ENCODE measurements at regions not wholly inside any gene's neighbourhood (a gene's known extent, or its start where the extent isn't known, plus 50 kb on each side); places are given as distances from the start of the nearest gene placed in this dataset.

DNA sequence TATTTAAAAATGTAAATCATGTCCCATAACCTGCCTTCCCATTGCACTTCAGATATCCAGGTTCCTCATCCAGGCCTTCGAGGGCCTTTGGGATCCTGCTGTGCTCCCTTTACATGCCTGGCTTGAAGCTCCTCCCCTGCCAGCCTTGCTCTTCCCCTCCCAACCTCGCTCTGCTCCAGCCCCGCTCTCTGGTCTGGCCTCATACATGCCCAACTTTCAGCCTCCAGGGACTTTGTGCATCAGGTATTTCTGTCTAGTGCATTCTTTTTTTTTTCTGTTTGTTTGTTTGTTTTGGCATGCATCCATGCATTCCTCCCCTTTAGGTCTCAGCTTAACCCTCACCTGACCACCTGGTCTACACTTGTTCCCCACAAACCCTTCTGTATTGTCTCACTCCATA lies 160.3 kb downstream of the SNX10 start:
- BruUV-seq (replicated peaks), result no TSS peak

DNA sequence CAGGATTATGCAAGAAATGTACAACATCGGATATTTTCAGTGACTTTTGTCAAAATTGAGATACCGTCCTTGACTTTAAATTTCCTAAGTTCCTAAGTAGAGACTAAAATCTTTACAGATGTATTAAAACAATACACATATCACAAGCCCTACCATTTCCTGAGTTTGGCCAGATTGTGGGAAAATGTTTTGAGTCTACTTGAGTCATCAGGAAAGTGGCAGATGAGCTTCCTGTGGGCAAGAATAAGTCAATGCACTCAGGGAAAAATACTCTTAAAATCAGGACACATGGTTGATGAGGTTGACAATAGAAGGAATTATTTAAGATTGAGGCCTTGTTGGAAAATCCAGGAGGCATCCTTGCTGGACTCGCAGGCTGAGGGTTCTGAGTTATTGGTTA lies 162.5 kb downstream of the SNX10 start:
- Histone ChIP-seq H3F3A (ENCODE audit: insufficient read depth, low read depth) (peaks cover 21% of the 10 kb centered on the region), H2AFZ (no peak overlapping the region), H3K9me2 (ENCODE audit: insufficient read depth) (no peaks in the 10 kb centered on the region), H3K4me2 (no peak overlapping the region), H4K20me1 (ENCODE audit: insufficient read depth) (no peaks in the 10 kb centered on the region), H3K9me3 (ENCODE audit: insufficient read depth, low read depth) (no peaks in the 10 kb centered on the region), H3K4me1 (replicated peaks; ENCODE audit: insufficient read depth) (peaks cover 32% of the 10 kb centered on the region), H3K4me3 (no peak overlapping the region), H3K79me2 (ENCODE audit: low read depth) (no peaks in the 10 kb centered on the region), H3K36me3 (ENCODE audit: low read depth) (no peaks in the 10 kb centered on the region), H3K27ac (no peak overlapping the region), H3K27me3 (ENCODE audit: insufficient read depth, low read depth) (no peaks in the 10 kb centered on the region)
- ChIA-PET CTCF (no interaction called here), POLR2A (ENCODE audit: unreplicated experiment) (no interaction called here)
- BruUV-seq (replicated peaks), result no TSS peak
- no peak for DNase-seq
- no peak for TF ChIP-seq EZH2 (IDR thresholded peaks at IDR 0.05; ENCODE audit: low read depth)
- TF ChIP-seq, protein P1, sequence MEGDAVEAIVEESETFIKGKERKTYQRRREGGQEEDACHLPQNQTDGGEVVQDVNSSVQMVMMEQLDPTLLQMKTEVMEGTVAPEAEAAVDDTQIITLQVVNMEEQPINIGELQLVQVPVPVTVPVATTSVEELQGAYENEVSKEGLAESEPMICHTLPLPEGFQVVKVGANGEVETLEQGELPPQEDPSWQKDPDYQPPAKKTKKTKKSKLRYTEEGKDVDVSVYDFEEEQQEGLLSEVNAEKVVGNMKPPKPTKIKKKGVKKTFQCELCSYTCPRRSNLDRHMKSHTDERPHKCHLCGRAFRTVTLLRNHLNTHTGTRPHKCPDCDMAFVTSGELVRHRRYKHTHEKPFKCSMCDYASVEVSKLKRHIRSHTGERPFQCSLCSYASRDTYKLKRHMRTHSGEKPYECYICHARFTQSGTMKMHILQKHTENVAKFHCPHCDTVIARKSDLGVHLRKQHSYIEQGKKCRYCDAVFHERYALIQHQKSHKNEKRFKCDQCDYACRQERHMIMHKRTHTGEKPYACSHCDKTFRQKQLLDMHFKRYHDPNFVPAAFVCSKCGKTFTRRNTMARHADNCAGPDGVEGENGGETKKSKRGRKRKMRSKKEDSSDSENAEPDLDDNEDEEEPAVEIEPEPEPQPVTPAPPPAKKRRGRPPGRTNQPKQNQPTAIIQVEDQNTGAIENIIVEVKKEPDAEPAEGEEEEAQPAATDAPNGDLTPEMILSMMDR (conservative IDR thresholded peaks at IDR 0.05), result no peak
- intact Hi-C loops (cut with micrococcal nuclease; ENCODE audit: unreplicated experiment), result loop anchor here (5.0 kb wide), 1 partner anchor 198 kb away; no protein-coding TSS in a partner anchor

More for the DNA sequence above, 160.3 kb downstream of the SNX10 start:
- Histone ChIP-seq H3K27me3 (ENCODE audit: insufficient read depth, low read depth) (no peaks in the 10 kb centered on the region), H3K9me3 (ENCODE audit: insufficient read depth, low read depth) (no peaks in the 10 kb centered on the region), H3K4me2 (peak overlapping the region; percentile 23), H4K20me1 (ENCODE audit: insufficient read depth) (no peaks in the 10 kb centered on the region), H2AFZ (no peak overlapping the region), H3K36me3 (ENCODE audit: low read depth) (no peaks in the 10 kb centered on the region), H3K79me2 (ENCODE audit: low read depth) (no peaks in the 10 kb centered on the region), H3F3A (ENCODE audit: insufficient read depth, low read depth) (peaks cover 21% of the 10 kb centered on the region), H3K27ac (no peak overlapping the region), H3K4me1 (replicated peaks; ENCODE audit: insufficient read depth) (peaks cover 34% of the 10 kb centered on the region), H3K9me2 (ENCODE audit: insufficient read depth) (no peaks in the 10 kb centered on the region), H3K4me3 (no peak overlapping the region)
- intact Hi-C loops (cut with micrococcal nuclease; ENCODE audit: unreplicated experiment), result loop anchor here (1.0 to 5.0 kb wide), 4 partner anchors 53 to 213 kb away; no protein-coding TSS in a partner anchor
- peak; percentile 72 to 84 for DNase-seq
- ChIA-PET CTCF (no interaction called here), POLR2A (ENCODE audit: unreplicated experiment) (no interaction called here)
- no peak for TF ChIP-seq EZH2 (IDR thresholded peaks at IDR 0.05; ENCODE audit: low read depth)
- TF ChIP-seq, protein P1 (conservative IDR thresholded peaks at IDR 0.05), result no peak

DNA sequence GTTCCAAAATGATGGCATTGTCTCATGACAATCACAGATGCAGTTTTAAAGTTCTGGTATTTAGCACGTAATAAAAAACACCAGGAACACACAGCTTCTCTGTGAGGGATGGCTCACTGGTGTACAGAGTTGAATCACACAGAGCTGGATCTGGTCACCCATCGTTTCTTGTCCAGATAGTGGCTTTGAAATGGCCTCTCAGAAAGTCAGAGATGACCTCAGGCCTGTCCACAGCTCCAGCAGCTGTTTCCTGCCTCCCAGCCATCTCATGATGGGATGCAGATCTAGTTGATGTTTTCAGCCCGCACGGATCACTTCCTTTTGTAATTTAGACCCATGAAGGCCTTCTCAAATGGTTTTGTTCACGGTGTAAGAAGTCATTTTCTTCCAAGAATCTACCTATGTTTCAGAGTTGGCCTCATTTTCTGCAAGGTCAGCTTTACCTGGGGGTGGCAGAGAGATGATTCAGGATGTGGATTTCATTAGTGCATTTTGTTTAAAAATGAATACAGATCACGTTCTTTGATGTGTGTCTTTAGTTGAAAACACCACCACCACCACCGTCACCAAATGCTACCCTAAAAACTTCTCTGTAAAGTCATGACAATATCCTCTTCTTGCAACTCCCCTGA lies 166.2 kb downstream of the SNX10 start:
- Histone ChIP-seq H2AFZ (no peak overlapping the region), H3K36me3 (ENCODE audit: low read depth) (no peaks in the 10 kb centered on the region), H3K9me3 (ENCODE audit: insufficient read depth, low read depth) (no peaks in the 10 kb centered on the region), H3K4me2 (no peak overlapping the region), H3K4me3 (no peak overlapping the region), H4K20me1 (ENCODE audit: insufficient read depth) (no peaks in the 10 kb centered on the region), H3K27me3 (ENCODE audit: insufficient read depth, low read depth) (no peaks in the 10 kb centered on the region), H3K9me2 (ENCODE audit: insufficient read depth) (no peaks in the 10 kb centered on the region), H3K27ac (no peak overlapping the region), H3K79me2 (ENCODE audit: low read depth) (no peaks in the 10 kb centered on the region), H3F3A (ENCODE audit: insufficient read depth, low read depth) (0 out of 2 replicates have a peak, but pooled peaks cover 2% of the 10 kb centered on the region), H3K4me1 (replicated peaks; ENCODE audit: insufficient read depth) (peaks cover 4% of the 10 kb centered on the region; the same call in 1 of the 2 replicates)
- POLR2A ChIA-PET (ENCODE audit: unreplicated experiment), result no interaction called here
- DNase-seq, result no peak
- CTCF ChIA-PET, result no interaction called here
- BruUV-seq (replicated peaks), result no TSS peak
- intact Hi-C loops (cut with micrococcal nuclease; ENCODE audit: unreplicated experiment), result no loop called here
- no peak for TF ChIP-seq EZH2 (IDR thresholded peaks at IDR 0.05; ENCODE audit: low read depth)
- TF ChIP-seq, protein P1 (conservative IDR thresholded peaks at IDR 0.05), result no peak
